ENCODE measurements at regions not wholly inside any gene's neighbourhood (a gene's known extent, or its start where the extent isn't known, plus 50 kb on each side); places are given as distances from the start of the nearest gene placed in this dataset.

DNA sequence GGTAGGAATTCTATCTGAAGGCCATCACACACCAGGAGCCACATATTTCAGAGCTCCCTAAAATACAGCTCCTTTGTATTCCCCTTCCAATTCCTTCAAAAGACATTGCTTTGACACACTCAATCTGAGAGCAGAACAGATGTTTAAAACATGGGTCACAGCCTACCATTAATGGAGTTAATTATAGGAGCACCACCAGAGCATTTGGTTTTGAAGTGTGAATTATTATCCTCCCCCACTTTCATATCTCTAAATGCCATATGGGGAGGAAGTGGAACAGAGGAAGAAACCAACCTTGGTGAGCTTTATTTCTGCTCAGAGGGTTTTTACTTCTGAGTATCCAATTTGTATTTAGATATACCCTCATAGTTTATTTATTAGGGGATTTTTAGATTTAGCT lies 50.7 kb upstream of the TNFRSF21 start:
- no peak for TF ChIP-seq ZNF274 (IDR thresholded peaks at IDR 0.05; ENCODE audit: low read depth, low read length)
- no peak overlapping the region; the same call in 1 of the 2 replicates for H3K4me3 ChIP-seq (ENCODE audit: low read length)

DNA sequence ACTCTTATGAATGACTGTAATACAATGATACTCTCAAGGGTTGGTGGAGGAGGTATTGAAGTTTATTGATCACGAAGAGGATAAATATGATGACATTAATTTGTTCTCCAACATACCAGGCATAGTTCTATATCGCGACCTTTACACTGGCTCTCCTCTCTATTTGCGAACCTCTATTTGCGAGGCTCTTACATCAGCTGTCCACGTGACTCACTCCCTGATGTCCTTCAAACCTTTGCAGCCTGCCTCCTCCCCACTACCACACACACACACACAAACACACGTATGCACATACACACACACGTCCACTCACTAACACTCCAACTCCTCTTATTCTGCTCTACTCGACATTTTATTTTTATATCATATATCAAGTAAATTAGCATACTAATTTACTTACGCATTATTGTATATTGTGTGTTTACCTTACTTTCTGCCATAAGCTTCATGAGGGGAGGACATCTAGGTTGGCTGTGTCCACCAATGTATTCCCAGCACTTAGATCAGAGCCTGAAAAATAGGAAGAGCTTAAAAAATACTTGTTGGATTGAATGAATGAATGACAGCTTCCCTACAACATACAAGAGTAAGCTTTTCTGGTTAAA lies 53.3 kb upstream of the TNFRSF21 start:
- TF ChIP-seq ZNF274 (IDR thresholded peaks at IDR 0.05; ENCODE audit: low read depth, low read length) = no peak
- H3K4me3 ChIP-seq (ENCODE audit: low read length) = no peak overlapping the region

DNA sequence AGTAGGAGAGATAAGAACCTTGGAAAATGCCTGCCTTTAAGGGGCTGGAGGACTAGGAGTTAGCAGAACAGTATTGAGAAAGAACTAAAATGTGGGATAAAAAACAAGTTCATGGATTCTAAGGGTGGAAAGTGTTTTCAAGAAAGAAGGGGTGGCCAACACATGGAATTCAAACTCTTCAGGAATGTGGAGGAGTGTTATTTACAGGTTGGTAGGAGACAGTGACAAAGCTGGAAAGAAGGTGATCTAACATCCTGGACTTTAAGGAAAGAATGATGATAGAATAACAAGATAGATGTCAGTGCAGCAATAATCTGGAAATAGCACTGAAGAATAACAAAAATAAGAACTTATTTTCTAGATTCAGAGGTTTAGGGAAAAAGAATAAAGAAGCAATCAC lies 54.0 kb upstream of the TNFRSF21 start:
- no peak overlapping the region for H3K4me3 ChIP-seq (ENCODE audit: low read length)
- TF ChIP-seq ZNF274 (IDR thresholded peaks at IDR 0.05; ENCODE audit: low read depth, low read length) = no peak

DNA sequence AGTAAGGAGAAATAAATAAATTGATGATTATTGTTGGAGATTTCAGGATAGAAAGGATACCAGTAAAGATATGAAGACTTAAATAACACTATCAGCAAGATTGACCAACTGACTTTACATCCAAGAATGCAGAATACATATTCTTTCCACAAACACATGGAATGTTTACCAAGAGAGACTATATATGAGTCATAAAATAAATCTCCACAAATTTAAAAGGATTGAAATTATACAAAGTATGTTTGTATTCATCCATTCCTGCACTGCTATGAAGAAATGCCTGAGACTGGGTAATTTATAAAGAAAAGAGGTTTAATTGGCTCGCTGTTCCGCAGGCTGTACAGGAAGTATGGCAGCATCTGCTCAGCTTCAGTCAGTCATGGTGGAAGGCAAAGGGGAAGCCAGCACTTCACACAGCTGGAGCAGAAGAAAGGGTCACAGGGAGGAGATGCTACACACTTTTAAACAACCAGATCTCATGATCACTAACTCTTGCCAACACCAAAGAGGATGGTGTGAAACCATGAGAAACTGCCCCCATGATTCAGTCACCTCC lies 56.7 kb upstream of the TNFRSF21 start:
- H3K4me3 ChIP-seq (ENCODE audit: low read length) = no peak overlapping the region
- TF ChIP-seq ZNF274 (IDR thresholded peaks at IDR 0.05; ENCODE audit: low read depth, low read length) = no peak

DNA sequence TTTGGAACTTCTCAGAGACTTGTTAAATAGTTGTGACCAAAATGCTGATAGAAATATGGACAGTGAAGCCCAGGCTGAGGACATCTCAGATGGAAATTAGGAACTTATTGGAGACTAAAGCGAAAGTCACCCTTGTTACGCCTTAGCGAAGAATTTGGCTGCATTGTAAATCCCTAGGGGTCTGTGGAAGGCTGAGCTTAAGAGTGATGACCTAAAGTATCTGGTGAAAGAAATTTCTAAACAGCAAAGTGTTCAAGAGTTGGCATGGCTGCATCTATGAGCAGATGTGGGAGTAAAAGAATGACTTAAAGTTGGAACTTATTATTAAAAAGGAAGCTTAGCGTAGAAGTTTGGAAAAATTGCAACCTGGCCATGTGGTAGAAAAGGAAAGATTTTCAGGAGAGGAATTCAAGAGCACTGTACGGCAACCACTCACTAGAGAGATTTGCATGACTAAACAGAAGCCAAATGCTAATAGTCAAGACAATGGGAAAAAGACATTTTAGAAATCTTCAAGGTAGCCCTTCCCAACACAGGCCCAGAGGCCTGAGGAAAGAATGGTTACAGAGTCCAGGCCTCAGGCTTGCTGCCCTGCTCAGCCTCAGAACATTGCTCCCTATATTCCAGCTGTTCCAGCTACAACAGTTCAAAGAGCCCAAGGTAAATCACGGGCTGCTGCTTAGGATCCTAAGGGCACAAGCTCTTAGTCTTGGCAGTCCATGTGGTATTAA lies 61.6 kb upstream of the TNFRSF21 start:
- no peak for TF ChIP-seq ZNF274 (IDR thresholded peaks at IDR 0.05; ENCODE audit: low read depth, low read length)
- H3K4me3 ChIP-seq (ENCODE audit: low read length) = no peak overlapping the region

DNA sequence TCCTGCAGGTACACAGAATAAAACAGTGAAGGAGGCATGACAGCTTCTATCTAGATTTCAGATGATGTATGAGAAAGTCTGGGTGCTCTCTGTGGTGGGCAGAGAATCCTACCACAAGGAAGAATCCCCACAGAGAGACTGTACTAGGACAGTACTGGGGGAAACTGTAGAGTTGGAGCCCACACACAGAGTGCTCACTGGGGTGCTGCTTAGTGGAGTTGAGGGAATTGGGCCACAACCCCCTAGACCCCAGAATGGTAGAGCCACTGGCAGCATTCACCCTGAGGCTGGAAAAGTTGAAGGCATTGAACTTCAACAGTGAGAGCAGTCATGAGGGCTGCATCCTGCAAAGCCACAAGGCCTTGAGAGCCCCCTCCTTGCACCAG lies 62.2 kb upstream of the TNFRSF21 start:
- no peak for TF ChIP-seq ZNF274 (IDR thresholded peaks at IDR 0.05; ENCODE audit: low read depth, low read length)
- H3K4me3 ChIP-seq (ENCODE audit: low read length) = no peak overlapping the region

DNA sequence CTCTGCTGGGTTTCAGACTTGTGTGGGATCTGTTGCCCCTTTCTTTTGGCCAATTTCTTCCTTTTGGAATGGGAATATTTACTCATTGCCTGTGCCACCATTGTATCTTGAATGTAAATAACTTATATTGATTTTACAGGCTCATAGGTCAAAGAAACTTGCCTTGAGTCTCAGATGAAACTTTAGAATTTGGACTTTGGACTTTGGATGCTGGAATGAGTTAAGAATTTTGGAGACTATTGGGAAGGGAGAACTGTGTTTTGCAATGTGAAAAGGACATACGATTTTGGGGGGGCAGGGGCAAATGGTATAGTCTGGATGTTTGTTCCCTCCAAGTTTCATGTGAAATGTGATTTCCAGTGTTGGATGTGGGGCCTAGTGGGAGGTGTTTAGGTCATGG lies 62.6 kb upstream of the TNFRSF21 start:
- H3K4me3 ChIP-seq (ENCODE audit: low read length) = no peak overlapping the region
- TF ChIP-seq ZNF274 (IDR thresholded peaks at IDR 0.05; ENCODE audit: low read depth, low read length) = no peak

DNA sequence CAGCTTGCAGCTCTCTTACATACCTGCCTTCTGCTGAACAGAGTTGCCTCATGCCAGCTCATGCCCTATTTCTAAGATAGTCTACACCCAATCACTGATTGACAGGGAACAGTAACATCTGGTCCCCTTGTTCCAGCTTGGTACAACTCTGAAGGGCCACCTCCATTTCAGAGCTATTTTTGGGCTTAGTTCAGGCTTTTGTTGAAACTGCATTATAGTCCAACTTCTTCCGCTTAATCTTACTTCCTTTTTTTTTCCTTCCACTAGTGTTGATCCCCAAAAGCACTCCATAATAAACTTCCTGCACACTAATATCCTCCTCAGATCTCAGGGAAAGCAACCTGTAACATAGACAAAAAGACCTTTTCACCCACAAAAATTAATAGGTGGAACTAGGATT lies 65.7 kb upstream of the TNFRSF21 start:
- TF ChIP-seq ZNF274 (IDR thresholded peaks at IDR 0.05; ENCODE audit: low read depth, low read length) = no peak
- no peak overlapping the region for H3K4me3 ChIP-seq (ENCODE audit: low read length)

DNA sequence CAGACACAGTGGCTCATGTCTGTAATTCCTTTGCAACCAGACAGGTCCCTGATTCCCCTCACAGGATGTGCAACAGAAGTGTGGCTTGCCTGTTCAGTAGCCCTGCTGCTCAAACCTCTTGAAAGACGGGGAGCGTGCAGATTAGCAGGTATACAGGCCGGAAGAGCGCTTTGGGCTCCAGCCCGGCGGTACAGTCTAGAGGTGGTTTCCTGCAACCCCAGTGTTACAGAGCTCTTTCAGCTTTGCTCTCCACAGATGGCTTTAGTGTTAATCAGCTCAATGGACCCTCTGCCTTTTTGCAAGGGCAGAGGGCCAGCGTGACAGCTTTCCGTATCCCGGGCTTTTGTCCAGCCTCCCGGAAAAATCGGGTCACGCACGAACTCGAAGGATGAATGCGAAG lies 67.2 kb upstream of the TNFRSF21 start:
- TF ChIP-seq ZNF274 (IDR thresholded peaks at IDR 0.05; ENCODE audit: low read depth, low read length) = no peak
- no peak overlapping the region for H3K4me3 ChIP-seq (ENCODE audit: low read length)

DNA sequence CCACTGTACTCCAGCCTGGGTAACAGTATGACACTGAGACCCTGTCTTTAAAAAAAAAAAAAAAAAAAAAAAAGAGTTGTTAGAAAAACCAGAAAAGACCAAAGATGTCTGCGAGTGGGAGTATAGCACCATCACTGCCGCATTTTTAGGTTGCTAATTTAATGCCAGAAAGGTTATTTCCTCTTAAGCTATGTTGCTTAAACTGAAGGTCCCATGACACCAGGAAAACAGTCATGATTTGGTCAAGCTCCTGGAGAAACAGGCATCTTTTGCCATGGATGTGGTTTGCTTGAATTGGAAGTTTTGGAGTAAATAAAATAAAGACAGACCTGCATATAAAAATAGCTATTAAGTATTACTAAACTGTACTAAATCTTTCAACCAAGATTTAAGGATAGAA lies 68.3 kb upstream of the TNFRSF21 start:
- H3K4me3 ChIP-seq (ENCODE audit: low read length) = no peak overlapping the region
- no peak for TF ChIP-seq ZNF274 (IDR thresholded peaks at IDR 0.05; ENCODE audit: low read depth, low read length)

DNA sequence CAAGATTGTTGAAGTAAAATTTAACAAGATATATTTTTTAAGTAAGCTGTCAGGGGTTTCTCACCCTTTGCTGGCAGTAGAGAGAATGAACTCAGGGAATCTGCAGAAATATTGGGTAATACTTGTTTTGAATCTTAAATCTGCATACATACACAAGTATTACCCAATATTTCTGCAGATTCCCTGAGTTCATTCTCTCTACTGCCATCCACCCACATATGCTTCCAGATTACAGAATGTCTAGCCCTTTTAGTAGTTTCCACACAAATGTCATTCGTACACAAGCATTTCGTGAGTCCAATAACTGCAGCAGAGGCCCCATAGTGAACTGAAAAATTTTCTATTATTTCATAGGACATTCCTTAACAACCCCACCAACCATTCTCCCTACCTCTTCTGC lies 69.6 kb upstream of the TNFRSF21 start:
- no peak overlapping the region for H3K4me3 ChIP-seq (ENCODE audit: low read length)
- TF ChIP-seq ZNF274 (IDR thresholded peaks at IDR 0.05; ENCODE audit: low read depth, low read length) = no peak

DNA sequence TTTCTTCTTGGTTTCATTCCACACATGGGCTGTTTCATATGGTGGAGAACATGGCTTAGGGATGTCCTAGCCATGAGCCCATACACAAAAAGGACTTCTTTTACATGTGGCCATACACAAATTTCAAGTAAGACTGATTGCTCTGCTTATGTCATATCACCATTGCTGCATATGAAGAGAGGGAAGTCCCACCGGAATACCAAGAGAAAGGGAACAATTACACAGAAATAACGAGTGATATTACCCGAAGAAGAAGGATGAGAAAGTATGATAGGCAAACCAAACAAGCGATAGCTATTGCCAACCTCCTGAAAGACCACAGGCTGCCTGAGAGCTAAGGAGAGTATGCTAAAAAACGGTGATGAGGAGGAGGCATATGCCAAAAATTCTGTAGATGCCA lies 70.5 kb upstream of the TNFRSF21 start:
- H3K4me3 ChIP-seq (ENCODE audit: low read length) = no peak overlapping the region
- TF ChIP-seq ZNF274 (IDR thresholded peaks at IDR 0.05; ENCODE audit: low read depth, low read length) = no peak

DNA sequence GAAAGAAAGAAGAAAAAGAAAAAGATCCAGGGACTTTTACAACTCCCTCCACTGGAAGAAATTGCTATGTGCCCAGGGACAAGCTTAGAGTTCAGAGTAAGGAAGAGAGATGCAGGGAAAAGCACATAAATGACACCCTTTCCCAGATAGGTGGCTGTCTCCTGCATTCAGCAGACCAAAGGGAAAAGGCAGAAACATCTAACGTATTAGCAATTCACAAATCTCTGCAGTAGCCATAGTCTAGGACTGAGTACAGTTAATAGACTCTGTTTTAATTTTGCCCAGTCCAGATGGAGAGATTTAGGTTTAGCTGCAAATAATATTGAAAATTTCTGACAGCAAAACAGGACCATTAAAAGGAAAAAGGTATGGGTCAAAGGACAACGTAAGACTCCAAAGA lies 71.3 kb upstream of the TNFRSF21 start:
- no peak for TF ChIP-seq ZNF274 (IDR thresholded peaks at IDR 0.05; ENCODE audit: low read depth, low read length)
- no peak overlapping the region for H3K4me3 ChIP-seq (ENCODE audit: low read length)

DNA sequence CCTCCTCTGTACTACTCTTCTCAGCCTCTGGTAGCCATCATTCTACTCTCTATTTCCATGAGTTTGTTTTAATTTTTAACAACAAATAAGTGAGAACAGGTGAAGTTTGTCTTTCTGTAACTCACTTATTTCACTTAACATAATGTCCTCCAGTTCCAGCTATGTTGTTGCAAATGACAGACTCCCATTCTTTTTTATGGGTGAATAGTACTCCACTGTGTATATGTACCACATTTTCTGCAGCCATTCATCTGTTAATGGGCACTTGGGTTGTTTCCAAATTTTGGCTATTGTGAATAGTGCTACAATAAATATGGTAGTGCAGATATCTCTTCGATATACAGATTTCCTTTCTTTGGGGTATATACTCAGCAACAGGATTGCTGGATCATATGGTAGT lies 73.7 kb upstream of the TNFRSF21 start:
- H3K4me3 ChIP-seq (ENCODE audit: low read length) = no peak overlapping the region
- TF ChIP-seq ZNF274 (IDR thresholded peaks at IDR 0.05; ENCODE audit: low read depth, low read length) = no peak

DNA sequence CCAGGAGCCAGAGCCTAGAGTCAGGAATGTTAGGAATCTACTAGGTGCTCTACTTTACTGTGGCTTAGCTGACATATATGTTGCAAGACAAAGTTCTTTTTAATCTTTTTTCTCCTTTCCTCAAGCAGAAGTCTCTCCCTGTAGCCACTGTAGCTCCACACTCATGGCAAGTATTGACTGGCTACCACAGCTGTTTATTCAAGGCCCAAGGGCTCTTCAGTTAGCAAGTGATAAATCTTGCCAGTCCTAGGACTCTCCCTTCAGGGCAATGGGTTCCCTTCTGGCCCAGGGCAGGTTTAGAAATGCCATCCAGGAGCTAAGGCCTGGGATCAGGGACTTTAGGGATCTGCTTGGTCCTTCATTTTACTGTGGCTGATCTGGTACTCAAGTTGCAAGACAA lies 82.0 kb upstream of the TNFRSF21 start:
- H3K4me3 ChIP-seq (ENCODE audit: low read length) = no peak overlapping the region
- TF ChIP-seq ZNF274 (IDR thresholded peaks at IDR 0.05; ENCODE audit: low read depth, low read length) = no peak
